Adrenal gland (tissue), 5 donors: ENCODE measurements at regions not wholly inside any gene's neighbourhood (a gene's known extent, or its start where the extent isn't known, plus 50 kb on each side); places are given as distances from the start of the nearest gene placed in this dataset.

ENCODE experiments used
- CTCF ChIP-seq, 6 experiments: fragments of 450-650 bp in 4 of 6; fragments of 200-600 bp in 2 of 6; sonication (generic) in 1 of 6; IDR thresholded peaks; 1 replicate in 5 of 6; 2 replicates in 1 of 6; pipeline versions ENCODE4 v1.5.1 to v1.8.0; 2016 to 2021; ENCODE audit warnings: antibody characterized with exemption in 6 of 6, mild to moderate bottlenecking in 2 of 6, moderate library complexity in 1 of 6
- POLR2A ChIP-seq, 2 donors: fragments of 450-650 bp; IDR thresholded peaks; one replicate each; pipeline ENCODE4 v1.6.1; 2017; ENCODE audit warnings: antibody characterized with exemption in 2 of 2, mild to moderate bottlenecking in 2 of 2, moderate library complexity in 1 of 2
- donor health status: DM: no; HTN: no; CAD: no.

DNA sequence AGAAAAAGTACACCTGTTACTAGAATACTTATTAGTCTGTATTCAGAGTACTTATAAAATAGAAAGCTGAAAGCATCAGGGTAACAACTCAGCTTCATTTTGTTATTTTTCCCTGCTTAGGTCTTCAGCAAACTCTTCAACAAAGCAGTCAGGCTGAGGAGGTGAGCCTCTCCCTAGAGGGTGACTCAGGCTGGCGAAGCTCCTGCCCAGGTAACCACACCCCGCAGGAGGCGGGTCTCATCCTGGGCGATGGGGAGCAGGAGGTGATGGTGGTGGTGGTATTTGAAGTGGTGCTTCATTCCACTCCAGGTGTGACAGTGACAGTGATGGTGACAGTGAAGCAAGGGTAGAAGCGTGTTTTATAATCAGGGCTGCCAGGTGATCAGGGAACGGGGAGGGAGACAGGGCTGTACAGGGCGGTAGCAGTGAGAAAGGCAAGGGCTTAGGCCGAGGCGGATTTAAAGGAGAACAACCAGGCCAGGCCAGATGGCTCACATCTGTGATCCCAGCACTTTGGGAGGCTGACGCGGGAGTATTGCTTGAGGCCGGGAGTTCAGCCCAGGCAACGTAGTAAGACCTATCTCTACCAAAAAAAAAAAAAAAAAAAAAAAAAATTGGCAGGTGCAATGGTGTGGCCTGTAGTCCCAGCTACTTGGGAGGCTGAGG, 127.1 kb downstream of the SOCS6 start:
- TF ChIP-seq CTCF (IDR thresholded peaks at IDR 0.05) = no peak
- no peak for TF ChIP-seq POLR2A (IDR thresholded peaks at IDR 0.05)
